HL-60 (cell line): ENCODE measurements at regions not wholly inside any gene's neighbourhood (a gene's known extent, or its start where the extent isn't known, plus 50 kb on each side); places are given as distances from the start of the nearest gene placed in this dataset.
"Not testable (repeated sequence)": the region's sequence is repeated elsewhere in the genome, so short reads cannot be mapped to it uniquely, and the experiment has no call there.

Experiments
- DNase-seq, 2 experiments: peaks; one replicate each; pipeline ENCODE4 v3.0.0-alpha.2; 2010 to 2020; ENCODE audit warnings: low read depth in 1 of 2, low spot score in 1 of 2
- H3K27ac ChIP-seq: fragments of 250-450 bp; sonication (Bioruptor Pico); replicated peaks from 2 replicates; pipeline ENCODE4 v1.5.1; 2020; ENCODE audit warnings: mild to moderate bottlenecking, moderate library complexity
- H3K27me3 ChIP-seq: fragments of 250-450 bp; sonication (Bioruptor Pico); 2 replicates; pipeline ENCODE4 v1.5.1; 2021; ENCODE audit warnings: mild to moderate bottlenecking, moderate library complexity; ENCODE audit not compliant: insufficient read depth, poor library complexity, severe bottlenecking
- H3K4me3 ChIP-seq: replicated peaks from 2 replicates; pipeline ENCODE4 v1.5.1; 2011; ENCODE audit warnings: mild to moderate bottlenecking, control low read depth, low read length; ENCODE audit not compliant: insufficient read depth
- GABPA ChIP-seq: IDR thresholded peaks from 2 replicates; pipeline ENCODE4 v1.6.1; 2012; ENCODE audit warnings: low read depth
- POLR2AphosphoS5 ChIP-seq: IDR thresholded peaks from 2 replicates; pipeline ENCODE4 v1.6.1; 2012; ENCODE audit warnings: low read depth
- SPI1 ChIP-seq: IDR thresholded peaks from 2 replicates; pipeline ENCODE4 v1.6.1; 2012; ENCODE audit warnings: low read depth, mild to moderate bottlenecking, borderline replicate concordance
- TF ChIP-seq, protein P1 (sequence below): IDR thresholded peaks from 2 replicates; pipeline ENCODE4 v1.6.1; 2012; ENCODE audit warnings: low read depth; ENCODE audit not compliant: insufficient replicate concordance
- TF ChIP-seq, protein P2 (sequence below): IDR thresholded peaks from one replicate; pipeline ENCODE4 v1.5.1; 2011; ENCODE audit warnings: low read length, control low read depth, inconsistent platforms; ENCODE audit not compliant: insufficient read depth

DNA sequence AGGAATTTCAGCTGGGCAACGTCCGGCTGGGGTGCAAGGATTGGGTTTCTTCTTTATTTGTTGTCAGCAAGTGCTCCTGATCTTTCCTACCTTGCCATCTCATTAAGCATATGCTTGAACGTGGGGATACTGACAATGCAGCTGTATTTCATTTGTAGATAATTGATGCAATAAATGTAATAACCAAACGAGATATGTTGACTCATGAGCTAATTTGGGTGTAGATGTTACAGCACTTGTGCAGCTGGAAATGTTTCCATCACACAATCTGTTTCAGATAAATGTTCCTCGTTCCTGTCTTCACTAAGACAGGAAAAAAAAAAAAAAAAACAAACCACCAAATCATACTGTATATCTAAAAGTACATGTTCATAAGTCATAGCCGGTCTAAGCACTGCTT lies 123.8 kb downstream of the DMRT2 start:
- Histone ChIP-seq H3K4me3 (no peak overlapping the region), H3K27me3 (no peaks in the 10 kb centered on the region), H3K27ac (no peak overlapping the region)
- TF ChIP-seq SPI1 (no peak), POLR2AphosphoS5 (no peak), GABPA (no peak)
- TF ChIP-seq, protein P1, sequence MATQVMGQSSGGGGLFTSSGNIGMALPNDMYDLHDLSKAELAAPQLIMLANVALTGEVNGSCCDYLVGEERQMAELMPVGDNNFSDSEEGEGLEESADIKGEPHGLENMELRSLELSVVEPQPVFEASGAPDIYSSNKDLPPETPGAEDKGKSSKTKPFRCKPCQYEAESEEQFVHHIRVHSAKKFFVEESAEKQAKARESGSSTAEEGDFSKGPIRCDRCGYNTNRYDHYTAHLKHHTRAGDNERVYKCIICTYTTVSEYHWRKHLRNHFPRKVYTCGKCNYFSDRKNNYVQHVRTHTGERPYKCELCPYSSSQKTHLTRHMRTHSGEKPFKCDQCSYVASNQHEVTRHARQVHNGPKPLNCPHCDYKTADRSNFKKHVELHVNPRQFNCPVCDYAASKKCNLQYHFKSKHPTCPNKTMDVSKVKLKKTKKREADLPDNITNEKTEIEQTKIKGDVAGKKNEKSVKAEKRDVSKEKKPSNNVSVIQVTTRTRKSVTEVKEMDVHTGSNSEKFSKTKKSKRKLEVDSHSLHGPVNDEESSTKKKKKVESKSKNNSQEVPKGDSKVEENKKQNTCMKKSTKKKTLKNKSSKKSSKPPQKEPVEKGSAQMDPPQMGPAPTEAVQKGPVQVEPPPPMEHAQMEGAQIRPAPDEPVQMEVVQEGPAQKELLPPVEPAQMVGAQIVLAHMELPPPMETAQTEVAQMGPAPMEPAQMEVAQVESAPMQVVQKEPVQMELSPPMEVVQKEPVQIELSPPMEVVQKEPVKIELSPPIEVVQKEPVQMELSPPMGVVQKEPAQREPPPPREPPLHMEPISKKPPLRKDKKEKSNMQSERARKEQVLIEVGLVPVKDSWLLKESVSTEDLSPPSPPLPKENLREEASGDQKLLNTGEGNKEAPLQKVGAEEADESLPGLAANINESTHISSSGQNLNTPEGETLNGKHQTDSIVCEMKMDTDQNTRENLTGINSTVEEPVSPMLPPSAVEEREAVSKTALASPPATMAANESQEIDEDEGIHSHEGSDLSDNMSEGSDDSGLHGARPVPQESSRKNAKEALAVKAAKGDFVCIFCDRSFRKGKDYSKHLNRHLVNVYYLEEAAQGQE = no peak
- TF ChIP-seq, protein P2, sequence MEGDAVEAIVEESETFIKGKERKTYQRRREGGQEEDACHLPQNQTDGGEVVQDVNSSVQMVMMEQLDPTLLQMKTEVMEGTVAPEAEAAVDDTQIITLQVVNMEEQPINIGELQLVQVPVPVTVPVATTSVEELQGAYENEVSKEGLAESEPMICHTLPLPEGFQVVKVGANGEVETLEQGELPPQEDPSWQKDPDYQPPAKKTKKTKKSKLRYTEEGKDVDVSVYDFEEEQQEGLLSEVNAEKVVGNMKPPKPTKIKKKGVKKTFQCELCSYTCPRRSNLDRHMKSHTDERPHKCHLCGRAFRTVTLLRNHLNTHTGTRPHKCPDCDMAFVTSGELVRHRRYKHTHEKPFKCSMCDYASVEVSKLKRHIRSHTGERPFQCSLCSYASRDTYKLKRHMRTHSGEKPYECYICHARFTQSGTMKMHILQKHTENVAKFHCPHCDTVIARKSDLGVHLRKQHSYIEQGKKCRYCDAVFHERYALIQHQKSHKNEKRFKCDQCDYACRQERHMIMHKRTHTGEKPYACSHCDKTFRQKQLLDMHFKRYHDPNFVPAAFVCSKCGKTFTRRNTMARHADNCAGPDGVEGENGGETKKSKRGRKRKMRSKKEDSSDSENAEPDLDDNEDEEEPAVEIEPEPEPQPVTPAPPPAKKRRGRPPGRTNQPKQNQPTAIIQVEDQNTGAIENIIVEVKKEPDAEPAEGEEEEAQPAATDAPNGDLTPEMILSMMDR = no peak
- DNase-seq = no peak

DNA sequence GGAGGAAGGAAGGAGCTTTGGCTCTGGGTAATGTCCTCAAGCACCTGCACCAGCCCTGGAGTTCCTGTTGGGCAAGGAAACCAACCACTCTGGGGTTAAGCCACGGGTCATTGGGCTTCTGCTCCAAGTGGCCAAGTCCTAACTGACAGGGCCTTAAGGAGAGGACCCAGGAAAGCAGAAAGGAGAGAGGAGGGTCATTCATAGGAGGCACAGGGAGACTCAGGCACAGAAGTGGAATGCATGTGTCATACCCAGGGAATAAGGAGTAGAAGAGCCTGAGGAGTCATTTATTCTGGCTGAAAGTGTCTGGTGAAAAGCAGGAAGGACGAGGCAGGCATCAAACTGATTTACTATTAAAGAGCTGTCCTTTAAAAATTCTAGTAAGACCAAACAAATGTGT lies 129.2 kb downstream of the DMRT2 start:
- H3K27me3 ChIP-seq = no peaks in the 10 kb centered on the region
- no peak overlapping the region for H3K27ac ChIP-seq
- no peak for DNase-seq

DNA sequence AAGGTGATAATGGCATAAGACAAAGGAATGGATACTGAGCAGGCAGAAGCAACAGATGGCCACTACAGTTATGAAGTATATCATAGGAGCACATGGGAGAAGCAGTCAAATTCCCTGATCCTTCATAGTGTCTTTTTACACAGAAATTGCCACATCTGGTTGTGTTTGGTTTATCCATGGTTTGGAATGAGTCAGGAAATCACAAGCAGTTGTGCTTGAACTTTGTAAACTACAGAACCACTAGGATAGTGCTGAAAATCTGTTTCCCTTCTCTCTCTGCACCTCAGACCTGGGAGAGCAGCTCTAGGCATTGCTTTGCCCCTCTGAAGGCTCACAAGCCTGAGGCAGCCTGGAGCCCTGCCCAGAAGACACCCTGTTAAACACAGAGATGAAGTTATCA lies 134.0 kb downstream of the DMRT2 start:
- Histone ChIP-seq H3K27me3 (no peaks in the 10 kb centered on the region), H3K27ac (no peak overlapping the region), H3K4me3 (no peak overlapping the region)
- TF ChIP-seq POLR2AphosphoS5 = no peak
- TF ChIP-seq SPI1 = no peak
- TF ChIP-seq, protein P1 = no peak
- TF ChIP-seq GABPA = no peak
- TF ChIP-seq, protein P2 = no peak
- DNase-seq = no peak

More for the DNA sequence above, 129.2 kb downstream of the DMRT2 start:
- TF ChIP-seq, protein P2 = no peak
- H3K4me3 ChIP-seq = no peak overlapping the region

DNA sequence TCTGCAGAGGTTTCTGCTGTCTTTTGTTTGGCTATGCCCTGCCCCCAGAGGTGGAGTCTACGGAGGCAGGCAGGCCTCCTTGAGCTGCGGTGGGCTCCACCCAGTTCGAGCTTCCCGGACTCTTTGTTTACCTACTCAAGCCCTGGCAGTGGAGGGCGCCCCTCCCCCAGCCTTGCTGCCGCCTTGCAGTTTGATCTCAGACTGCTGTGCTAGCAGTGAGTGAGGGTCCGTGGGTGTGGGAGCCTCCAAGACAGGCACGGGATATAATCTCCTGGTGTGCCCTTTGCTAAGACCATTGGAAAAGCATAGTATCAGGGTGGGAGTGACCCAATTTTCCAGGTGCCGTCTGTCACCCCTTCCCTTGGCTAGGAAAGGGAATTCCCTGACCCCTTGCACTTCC lies 137.0 kb downstream of the DMRT2 start:
- not testable (repeated sequence) for H3K27me3 ChIP-seq, H3K4me3 ChIP-seq, H3K27ac ChIP-seq, DNase-seq

DNA sequence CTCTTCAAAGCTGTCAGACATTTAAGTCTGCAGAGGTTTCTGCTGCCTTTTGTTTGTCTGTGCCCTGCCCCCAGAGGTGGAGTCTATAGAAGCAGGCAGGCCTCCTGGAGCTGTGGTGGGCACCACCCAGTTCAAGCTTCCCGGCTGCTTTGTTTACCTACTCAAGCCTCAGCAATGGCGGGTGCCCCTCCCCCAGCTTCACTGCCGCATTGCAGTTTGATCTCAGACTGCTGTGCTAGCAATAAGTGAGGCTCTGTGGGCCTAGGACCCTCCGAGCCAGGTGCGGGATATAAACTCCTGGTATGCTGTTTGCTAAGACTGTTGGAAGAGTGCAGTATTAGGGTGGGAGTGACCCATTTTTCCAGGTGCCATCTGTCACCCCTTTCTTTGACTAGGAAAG lies 145.5 kb downstream of the DMRT2 start:
- not testable (repeated sequence) for H3K4me3 ChIP-seq, DNase-seq, H3K27ac ChIP-seq, H3K27me3 ChIP-seq
